NCI-H2107 treated with DMSO at 0.1 percent for 48 hours (cell line): ENCODE measurements at regions not wholly inside any gene's neighbourhood (a gene's known extent, or its start where the extent isn't known, plus 50 kb on each side); places are given as distances from the start of the nearest gene placed in this dataset.
"Not testable (repeated sequence)": the region's sequence is repeated elsewhere in the genome, so short reads cannot be mapped to it uniquely, and the experiment has no call there.

Source experiments
- DNase-seq: peaks from one replicate; lab custom pipeline; 2025; ENCODE audit not compliant: unreplicated experiment; lab: John Stamatoyannopoulos, UW

DNA sequence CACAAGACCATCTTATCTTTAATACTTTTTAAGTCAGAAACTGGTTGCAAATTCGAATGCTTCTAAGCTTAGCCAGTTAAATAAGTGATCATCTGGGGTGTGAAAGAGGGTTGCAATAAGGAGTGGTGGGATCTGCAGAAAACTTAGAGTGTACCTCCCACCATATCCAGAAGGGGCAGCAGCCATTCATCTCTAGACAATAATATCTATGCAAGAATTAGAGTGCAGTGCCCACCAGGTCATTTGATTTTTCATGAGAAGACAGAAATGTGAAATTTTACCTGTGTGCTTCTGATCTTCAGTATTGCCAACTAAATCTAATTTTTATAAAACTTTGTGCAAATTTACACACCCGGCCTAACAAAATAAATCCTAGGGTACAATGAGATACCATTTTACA, 127.2 kb upstream of the SP4 start:
- no peak for DNase-seq

DNA sequence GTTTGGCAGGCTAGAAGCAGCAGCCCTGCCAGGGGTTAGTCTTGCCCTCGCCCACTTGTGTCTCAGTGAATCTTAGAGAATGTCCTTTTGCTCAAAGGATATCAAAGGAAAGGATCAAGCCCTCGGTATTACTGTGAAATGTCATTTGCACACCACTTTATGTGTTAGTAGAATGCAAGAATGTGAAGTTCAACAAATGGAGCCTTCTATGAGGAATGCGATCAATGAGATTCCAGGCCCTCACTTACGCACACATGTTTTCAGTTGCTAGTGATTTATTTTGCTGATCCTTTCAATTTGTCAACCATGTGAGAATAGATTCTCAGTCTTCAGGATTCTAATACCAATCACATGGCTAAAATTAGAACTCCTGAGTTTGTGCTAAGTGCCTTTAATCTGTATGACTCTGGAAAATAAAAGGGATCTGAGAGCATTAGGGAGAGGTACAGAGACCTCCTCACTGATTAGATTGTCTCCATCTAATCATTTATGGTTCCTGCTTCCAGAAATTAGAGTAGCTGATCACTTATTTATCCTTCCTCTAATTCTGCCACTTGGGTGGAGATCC, 123.0 kb upstream of the SP4 start:
- DNase-seq: no peak

DNA sequence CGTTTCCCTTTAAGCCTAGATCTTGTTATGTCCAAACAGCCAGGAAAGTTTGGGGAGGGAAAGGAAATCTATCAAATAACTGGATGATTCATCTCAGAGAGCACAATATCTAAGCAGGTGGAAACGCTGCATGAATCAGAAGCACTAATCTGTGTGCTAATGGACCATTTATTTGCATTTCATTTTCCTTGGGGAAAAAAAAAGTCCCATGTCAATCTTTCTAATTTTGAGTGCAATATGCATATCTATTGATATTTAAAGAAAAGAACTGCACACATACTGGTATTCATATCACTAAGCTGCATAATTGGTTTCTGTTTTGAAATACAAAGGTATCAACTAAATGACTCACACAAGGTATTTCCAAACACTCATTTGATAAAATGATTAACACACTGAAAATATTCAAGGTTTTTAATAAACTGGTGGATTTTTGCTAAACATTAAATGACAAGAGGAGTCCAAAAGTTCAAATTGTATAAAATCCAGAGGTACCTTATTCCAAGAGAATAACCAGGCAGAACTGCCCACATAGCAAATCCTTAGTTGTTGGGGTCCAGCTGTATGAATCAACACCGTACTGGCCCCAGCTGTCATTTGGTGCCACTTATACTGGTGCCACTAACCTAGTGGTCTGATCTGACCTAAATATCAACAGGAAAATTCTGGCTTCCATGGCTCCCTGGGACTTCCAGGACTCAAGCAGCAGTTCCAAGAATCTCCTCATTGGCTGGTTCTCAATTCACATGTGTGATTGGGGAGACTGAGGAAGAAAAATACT, 122.2 kb upstream of the SP4 start:
- no peak for DNase-seq

DNA sequence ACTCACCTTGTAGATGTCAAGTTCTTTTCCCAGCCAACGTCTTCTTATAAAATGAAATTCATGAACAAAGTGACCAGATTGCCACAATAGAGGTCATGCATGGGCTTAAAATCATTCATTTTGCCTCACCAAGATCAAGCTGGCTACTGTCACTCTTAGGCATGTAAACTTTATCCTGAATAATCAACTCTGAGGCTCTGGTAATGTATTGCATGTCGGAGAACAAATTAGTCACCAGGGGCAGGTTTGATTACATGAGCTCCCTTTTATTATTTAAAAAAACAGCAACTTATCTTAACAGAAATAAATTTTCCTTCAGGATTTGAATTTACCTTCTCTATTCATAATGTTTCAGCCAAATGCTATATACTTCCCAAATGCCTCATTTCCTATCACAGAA, 112.9 kb upstream of the SP4 start:
- DNase-seq: no peak

DNA sequence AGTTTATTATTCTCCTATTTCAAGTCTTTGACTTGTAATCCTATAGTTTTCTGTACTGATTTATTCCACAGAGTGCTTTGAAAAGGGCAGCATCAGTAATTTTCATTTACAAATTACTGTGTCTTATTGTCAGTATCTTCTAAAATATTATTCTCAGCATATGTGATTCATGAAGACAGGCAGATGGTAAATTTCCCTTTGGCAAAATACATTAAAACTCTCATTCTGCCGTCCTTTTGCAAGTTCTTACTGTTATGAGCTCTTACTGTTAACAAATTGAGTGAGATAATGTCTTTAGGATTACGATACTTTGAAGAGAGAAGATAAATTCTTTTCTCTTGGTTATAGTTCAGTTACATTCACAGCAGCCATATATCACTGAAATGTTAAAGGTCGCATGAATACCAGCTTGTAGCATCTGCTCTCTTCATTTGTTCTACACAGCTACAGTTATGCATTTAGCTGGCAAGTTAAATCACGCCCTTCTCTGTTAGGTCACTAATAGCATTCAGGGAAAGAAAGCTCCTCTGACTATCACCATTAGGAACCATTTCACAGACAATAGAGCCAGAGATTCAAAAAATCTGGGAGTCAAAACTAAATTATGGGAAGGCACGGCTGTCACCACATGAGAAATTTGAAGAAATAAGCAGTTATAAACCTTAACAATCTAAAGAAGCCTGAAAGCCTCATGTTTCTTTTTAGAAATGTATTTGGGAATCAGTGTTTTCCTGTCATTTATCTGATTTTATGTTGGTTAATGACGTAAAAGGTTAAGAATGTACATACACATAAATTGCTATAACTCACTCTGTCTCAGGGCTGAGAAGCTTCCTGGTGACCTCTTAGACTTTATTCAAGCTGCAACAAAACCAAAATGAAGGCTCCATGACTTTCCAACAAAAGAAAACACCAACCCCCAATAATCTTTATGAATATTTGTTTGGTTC, 109.6 kb upstream of the SP4 start:
- DNase-seq: no peak

DNA sequence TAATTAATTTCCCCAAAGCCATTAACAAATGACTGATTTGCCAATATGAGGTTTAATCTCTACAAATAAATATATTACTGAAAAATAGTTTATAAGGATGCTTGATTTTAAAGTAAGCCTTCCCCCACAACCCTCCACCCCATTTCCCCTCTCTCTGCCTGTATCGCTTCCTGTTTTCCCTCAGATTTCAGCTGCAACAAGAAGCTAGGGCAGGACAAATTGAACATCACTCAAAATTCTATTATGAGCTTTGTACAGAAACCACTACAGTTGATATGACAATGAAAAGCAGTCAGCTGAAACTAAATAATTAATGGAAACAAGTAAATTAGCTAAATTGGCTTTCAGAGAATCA, 109.0 kb upstream of the SP4 start:
- DNase-seq: no peak

DNA sequence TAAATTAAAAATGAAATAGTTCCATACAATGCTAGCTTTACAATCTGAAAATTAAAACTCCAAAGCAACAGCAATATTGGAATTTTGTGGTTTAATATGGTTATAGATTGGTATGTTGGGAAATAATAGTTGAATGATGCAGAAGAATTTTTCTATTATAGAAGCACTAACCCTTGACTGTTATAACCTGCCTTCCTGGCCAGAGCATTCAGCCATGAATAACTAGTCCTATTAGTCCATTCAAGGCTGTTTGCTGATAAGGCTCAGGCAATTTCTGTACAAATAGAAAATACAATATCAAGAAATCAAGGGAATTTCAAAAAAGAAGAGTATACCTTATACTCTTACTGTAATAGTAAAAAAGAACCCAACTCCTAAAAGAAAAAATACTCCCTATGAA, 101.6 kb upstream of the SP4 start:
- no peak for DNase-seq

DNA sequence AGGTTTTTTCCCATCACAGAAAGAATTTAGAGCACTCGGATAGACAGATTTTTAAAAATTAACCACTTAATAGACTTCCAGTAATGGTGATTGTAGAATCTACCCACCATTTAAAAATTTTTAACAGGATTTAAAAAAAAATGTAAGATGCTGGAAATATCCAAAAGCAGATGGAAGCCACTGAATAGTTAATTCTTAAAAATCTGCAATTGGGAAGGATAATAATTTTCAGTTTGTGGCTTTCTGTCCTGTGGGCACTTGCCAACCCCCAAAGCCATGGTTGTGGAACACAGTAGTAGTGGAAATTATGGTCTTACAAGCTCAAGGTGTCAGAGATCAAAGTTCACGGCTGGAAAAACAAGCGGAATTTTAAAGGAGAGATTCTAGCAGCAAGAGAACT, 101.0 kb upstream of the SP4 start:
- DNase-seq: no peak

DNA sequence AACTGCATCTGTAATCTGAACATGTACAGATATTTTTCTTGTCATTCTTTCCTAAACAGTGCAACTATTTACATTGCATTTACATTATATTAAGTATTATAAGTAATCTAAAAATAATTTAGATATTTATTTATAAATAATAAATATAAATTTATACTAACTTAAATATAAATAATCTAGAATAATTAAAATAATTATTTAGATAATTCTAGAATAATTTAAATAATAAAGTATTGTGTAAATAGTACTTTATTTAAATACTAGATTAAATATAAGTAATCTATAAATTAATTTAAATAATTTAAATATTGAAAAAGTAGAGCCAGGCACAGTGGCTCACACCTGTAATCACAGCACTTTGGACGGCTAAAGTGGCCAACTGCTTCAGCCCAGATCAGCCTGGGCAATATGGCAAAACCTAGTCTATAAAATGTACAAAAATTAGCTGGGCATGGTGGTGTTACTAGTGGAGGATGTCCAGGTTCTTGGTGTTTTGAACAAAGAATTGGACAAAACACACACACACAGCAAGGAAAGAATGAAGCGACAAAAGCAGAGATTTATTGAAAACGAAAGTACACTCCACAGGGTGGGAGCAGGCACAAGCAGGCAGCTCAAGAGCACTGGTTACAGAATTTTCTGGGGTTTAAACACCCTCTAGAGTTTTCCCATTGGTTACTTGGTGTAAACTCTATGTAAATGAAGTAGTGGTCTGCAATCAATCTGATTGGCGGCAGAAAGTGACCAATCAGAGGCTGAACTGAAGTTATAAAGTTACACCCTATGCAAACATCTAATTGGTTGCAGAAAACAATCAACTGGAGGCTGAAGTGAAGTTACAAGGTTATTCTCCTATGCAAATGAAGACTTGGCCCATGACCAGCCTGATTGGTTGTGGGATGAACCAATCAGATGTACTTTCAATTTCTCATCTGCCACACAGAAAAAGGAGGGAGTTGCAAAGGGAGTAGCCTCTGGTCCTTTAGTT, 100.2 kb upstream of the SP4 start:
- DNase-seq: no peak

DNA sequence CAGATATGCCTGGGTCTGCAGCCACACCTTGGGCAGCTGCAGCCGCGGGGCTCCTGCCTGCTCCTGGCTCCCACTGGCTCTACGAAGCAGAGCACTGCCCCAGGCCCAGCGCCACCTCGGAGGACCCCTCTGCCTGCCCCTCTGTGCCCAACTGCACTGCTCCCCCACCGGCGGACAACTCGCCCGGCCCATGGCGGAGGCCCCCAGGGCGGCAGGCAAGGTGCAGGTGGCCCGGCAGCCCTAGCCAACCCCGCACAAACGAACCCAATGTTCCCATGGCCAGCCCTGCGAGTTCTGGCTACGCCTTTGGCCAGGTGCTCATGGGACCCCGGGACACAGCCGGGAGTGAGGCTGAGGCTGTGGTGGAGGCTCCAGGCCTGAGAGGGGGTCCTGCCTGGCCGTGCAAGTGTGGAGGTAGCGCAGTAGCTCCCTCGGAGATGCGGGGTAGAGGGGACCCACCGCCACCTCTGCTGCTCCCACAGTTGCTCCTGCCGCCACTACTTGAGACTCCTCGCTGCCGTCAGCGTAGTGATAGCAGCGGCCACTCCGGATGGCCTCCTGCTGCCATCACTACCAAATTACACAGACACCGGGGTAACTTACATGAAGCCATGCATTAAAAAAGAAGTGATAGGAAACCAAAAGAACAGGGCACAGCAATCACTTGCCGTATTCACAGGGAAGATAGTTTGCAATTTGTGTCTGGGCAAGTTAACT, 97.3 kb upstream of the SP4 start:
- DNase-seq: no peak

DNA sequence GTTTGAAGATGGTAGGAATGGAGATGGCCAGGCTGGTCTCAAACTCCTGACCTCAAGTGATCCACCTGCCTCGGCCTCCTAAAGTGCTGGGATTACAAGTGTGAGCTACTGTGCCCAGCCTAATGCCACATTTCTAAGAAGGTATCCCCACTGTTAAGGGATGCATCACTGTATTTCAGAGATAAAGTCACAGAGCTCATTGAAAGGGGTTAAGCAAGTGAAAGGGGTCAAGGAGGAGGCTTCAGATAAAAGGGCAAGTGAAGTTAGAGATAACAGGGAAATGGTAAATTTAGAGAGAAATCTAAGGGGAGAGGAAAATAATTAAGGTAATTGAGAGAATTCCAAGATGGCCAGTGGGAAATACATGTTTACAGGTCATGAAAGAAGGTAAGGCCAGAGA, 93.0 kb upstream of the SP4 start:
- DNase-seq: no peak

DNA sequence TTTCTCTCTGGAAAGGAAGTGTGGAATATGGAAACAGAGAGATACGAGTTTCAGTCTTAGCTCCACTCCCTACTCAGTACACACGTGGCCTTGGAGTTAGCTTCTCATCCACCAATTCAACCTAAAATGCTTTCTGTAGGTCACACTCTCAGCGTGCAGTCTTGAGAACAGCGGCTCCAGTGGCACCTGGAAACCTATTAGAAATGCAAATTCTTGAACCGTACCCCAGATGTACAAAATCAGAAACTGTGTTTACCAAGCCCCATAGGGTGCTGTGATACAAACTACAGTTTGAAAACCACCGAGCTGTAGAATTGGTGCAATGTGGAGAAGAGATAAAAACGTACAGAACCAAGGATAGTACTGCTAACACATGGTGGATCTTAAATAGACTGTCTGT, 91.1 kb upstream of the SP4 start:
- no peak for DNase-seq

DNA sequence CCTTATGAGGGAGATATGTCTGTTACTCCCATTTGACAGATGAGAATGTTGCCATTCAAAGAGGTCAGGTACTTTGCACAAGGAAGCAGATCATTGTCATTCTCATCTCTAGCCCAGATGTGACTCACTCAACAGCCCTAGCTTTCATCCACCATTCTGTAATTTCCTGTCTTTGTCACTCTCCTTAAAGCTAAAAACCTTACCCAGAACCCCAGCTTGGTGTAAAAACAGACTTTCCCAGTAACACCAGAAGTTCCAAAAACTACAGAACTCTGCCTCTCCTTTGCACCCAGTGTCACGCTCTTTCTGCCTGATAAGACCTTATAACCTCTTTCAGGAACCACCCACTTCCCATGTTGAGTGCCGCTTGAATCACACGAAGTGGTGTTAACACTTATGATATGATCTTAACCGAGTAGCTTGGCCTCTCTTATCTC, 89.1 kb upstream of the SP4 start:
- no peak for DNase-seq

DNA sequence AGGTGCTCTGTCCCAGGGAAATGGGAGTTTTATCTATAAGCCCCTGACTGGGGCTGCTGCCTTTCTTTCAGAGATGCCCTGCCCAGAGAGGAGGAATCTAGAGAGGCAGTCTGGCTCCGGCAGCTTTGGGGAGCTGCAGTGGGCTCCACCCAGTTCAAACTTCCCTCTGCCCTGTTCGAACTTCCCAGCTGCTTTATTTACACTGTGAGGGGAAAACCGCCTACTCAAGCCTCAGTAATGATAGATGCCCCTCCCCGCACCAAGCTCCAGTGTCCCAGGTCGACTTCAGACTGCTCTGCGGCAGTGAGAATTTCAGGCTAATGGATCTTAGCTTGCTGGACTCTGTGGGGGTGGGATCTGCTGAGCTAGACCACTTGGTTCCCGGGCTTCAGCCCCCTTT, 83.0 kb upstream of the SP4 start:
- not testable (repeated sequence) for DNase-seq

DNA sequence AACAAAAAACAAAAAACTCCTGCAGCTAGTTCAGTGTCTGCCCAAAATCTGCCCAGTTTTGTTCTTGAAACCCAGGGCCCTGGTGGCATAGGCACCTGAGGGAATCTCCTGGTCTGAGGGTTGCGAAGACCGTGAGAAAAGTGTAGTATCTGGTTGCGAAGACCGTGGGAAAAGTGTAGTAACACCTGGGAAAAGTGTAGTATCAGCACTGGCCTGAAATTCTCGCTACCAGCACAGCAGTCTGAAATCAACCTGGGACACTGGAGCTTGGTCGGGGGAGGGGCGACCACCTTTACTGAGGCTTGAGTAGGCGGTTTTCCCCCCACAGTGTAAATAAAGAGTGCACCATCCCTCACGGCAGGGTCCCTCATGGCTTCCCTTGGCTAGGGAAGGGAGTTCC, 82.5 kb upstream of the SP4 start:
- DNase-seq: no peak

DNA sequence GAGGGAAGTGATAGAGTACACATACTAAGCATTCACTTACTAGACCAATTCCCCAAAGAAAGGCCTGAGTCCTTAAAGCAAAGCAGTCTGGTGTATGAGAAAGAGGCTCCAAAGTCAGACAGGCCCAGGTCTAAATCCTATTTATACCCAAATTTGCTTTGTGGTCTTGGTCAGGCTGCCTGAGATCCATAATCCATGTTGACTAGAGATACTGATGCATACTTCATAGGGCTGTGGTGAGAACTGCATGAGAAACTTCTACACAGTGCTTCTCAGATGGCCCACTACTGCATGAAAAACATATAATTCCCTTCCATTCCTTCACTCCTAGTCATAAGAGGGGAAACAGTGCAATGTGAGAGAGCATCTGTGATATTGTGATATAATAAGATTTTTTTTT, 81.6 kb upstream of the SP4 start:
- no peak for DNase-seq

DNA sequence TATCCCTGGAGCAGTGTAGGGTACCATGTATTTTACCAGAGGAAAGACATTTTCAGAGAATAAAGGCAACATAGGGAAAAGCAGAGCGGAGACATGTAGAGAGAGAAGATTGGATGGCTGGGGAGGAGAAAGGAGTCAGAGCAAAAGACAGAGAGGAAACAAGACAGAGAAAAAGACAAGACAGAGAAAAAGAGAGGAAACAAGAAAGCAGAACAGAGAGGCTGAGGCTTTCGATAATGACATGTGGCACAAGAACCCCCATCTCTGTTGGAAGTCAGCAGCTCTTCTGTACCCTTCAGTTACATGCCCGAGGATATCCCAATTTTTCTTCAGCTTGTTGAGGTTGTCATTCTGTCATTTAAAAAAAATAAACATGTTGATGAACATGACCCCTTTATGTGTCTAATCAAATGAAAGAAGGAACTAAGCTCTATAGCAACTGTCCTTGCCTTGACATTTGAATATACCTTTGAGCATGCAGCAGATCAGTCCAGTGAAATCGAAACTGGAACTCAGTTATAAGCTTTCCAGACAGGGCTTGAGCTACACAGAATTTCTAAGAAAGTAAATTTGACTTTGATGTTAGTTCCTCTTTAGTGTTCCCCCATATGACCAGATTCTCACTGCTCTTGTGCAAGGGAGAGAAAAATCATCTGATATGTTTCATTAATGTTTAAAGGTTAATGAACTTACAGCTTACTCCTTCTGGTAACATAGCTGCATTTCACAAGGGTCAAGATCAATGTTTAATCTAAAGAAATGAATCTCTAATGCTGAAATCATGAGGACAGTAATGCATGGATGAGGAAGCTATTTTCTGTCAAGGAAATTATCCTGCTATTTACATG, 75.1 kb upstream of the SP4 start:
- no peak for DNase-seq

DNA sequence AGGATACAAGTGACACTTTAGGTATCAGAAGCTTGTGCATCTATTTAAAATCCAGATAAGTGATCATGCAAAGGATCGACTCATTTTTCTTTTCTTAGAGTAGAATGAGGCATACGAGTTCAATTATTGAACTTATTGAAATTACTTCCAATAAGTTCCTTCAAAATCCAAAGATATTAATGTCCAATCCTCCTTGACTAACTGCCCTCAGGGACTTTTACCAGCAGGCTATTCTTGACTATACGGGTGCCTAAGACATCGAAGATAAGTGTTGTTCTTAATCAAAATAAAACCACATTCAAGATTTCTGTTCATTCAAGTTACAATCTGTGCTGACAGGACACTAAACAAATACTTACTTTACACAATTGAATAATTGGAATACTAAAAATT, 74.5 kb upstream of the SP4 start:
- no peak for DNase-seq

DNA sequence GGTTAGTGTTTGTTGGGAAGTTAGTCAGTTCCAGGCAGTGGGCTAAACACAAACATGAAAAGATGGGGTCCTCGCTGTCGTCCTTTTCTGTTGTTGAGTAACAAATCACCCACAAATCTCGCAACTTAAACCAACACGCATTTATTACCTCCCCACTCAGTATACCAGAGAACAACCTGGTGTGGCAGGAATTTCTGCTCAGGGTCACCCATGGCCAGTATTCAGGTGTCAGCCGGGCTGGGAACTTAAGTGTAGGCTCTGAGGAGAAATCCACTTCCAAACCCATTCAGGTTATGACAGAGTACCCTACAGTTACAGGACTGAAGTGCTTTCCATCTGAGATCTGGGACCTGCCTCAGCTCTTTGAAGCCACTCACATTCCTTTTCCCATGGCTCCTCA, 73.6 kb upstream of the SP4 start:
- DNase-seq: no peak
